ENCODE measurements at regions not wholly inside any gene's neighbourhood (a gene's known extent, or its start where the extent isn't known, plus 50 kb on each side); places are given as distances from the start of the nearest gene placed in this dataset.
"Not testable (repeated sequence)": the region's sequence is repeated elsewhere in the genome, so short reads cannot be mapped to it uniquely, and the experiment has no call there.

GRCh38 chr3:159668990-159669476 is 319.6 kb upstream of the IL12A start:
- H3K4me3 ChIP-seq, result no peak overlapping the region
- no peak for DNase-seq (ENCODE audit: low spot score)
- TF ChIP-seq CTCF (IDR thresholded peaks at IDR 0.05), result no peak
- peak overlapping the region in 1 of 2 donors; percentile 7 for H3K27ac ChIP-seq

- no peak for TF ChIP-seq CTCF (IDR thresholded peaks at IDR 0.05)
- no peak for DNase-seq (ENCODE audit: low spot score)
Measured at GRCh38 chr3:159669766-159670165, 318.9 kb upstream of the IL12A start.

GRCh38 chr3:159672728-159673688 is 315.6 kb upstream of the IL12A start:
- Histone ChIP-seq H3K27ac (no peak overlapping the region), H3K4me3 (no peak overlapping the region)
- no peak for TF ChIP-seq CTCF (IDR thresholded peaks at IDR 0.05)
- no peak for DNase-seq (ENCODE audit: low spot score)

More at GRCh38 chr3:159669766-159670165, 318.9 kb upstream of the IL12A start:
- peak overlapping the region in 1 of 2 donors; percentile 42 for H3K27ac ChIP-seq
- H3K4me3 ChIP-seq, result no peak overlapping the region

GRCh38 chr3:159674583-159674982 is 314.1 kb upstream of the IL12A start:
- Histone ChIP-seq H3K4me3 (no peak overlapping the region), H3K27ac (no peak overlapping the region)
- no peak for TF ChIP-seq CTCF (IDR thresholded peaks at IDR 0.05)
- DNase-seq (ENCODE audit: low spot score), result no peak

GRCh38 chr3:159675285-159675684 is 313.4 kb upstream of the IL12A start:
- H3K27ac ChIP-seq, result no peak overlapping the region
- no peak overlapping the region for H3K4me3 ChIP-seq
- TF ChIP-seq CTCF (IDR thresholded peaks at IDR 0.05), result no peak
- no peak for DNase-seq (ENCODE audit: low spot score)

- no peak overlapping the region for H3K4me3 ChIP-seq
- TF ChIP-seq CTCF (IDR thresholded peaks at IDR 0.05), result no peak
- no peak overlapping the region for H3K27ac ChIP-seq
- DNase-seq (ENCODE audit: low spot score), result no peak
Measured at GRCh38 chr3:159679900-159680299, 308.7 kb upstream of the IL12A start.

GRCh38 chr3:159681717-159682116 is 306.9 kb upstream of the IL12A start:
- H3K27ac ChIP-seq; H3K4me3 ChIP-seq; DNase-seq (ENCODE audit: low spot score): not testable (repeated sequence)

Data from coronary artery (tissue), 2 donors.